T follicular helper cell (primary cell): ENCODE measurements at regions not wholly inside any gene's neighbourhood (a gene's known extent, or its start where the extent isn't known, plus 50 kb on each side); places are given as distances from the start of the nearest gene placed in this dataset.
"Not testable (repeated sequence)": the region's sequence is repeated elsewhere in the genome, so short reads cannot be mapped to it uniquely, and the experiment has no call there.

Source experiments
- DNase-seq: peaks from one replicate; pipeline ENCODE4 v3.0.0-alpha.2; 2020; ENCODE audit warnings: low read depth

GRCh38 chr9:81073821-81074220, 615.5 kb downstream of the TLE1 start:
- DNase-seq, result no peak

DNA sequence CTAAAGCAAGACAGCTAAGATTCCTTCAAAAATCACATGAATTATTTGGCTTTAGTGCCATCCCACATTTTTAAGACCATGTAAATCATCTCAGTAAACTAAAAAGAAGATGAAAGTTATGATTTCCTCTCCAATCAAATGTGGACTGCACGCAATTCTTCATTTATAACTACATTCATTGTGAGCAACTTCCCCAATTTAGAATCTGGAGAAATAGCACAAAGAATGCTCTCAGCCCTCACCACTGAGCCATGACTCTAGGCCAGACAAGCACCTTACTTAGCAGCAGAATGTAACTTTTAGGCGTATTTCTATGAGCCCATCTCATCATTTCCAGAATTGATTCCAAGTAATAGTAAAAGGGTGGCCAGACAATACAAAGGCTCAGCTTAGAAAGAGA, 616.6 kb downstream of the TLE1 start:
- no peak for DNase-seq

DNA sequence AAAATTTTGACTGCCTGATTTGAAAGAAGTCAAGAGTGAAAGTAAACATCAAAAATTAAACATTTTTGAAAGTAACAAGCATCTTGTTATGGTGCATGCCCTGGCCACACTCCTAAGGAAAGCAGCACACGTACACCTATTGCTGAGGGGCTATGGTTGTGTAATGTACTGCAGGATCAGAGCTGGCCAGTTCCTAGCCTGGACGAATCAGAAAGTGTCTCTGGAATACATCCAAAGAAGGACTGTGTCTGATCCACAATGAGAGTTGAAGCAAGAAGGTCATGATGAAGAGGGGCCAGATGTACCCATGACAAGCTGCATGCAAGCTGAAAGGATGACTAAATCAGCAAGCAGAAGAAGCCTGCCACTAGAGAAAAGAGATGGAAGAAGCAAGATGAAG, 618.2 kb downstream of the TLE1 start:
- DNase-seq, result no peak

DNA sequence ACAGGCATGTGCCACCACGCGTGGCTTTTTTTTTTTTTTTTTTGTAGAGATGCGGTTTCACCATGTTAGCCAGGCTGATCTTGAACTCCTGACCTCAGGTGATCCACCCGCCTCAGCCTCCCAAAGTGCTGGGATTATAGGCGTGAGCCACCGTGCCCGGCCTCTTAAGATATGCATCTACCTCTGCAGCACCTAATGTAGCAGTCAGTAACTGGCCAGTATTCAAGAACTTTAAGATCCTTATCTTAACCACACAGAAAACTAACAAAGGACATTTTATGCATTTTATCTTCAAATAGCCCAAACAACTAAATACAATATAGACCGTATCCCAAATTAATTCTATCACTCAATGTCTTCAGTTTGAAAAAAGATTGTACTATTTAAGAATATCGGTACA, 618.7 kb downstream of the TLE1 start:
- DNase-seq, result no peak

- no peak for DNase-seq
These were observed 619.4 kb downstream of the TLE1 start for GRCh38 chr9:81069923-81070322.

DNA sequence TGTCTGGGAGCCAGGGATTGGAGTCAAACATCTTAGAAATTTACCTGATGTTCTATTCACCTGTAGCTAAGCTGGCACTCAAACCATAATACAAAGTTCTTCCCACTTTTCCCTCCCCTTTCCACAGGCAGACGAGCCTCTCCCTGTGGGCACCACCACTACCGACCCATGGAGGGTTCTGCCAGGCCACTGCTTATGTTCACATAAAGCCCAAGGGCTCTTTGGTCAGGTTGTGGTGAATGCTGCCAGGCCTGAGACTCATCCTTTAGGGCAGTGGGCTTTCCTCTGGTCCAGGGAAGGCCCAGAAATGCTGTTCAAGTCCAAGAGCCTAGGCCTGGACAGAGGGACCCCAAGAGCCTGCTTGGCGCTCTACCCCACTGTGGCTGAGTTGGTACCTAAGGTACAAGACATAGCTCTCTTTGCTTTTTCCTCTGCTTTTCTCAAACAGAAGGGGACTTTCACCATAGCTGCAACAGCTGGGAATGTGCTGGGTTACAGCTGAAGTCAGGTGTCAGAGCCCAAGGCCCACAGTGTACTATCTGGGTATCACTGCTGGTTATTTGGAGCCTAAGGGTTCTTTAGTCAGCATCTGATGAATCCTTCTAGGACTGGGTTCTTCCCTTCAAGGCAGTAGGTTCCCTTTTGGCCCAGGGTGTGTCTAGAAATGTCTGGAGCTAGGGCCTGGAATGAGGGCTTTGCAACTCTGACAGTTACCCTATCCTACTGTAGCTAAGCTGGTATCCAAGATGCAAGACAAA, 620.1 kb downstream of the TLE1 start:
- no peak for DNase-seq

DNA sequence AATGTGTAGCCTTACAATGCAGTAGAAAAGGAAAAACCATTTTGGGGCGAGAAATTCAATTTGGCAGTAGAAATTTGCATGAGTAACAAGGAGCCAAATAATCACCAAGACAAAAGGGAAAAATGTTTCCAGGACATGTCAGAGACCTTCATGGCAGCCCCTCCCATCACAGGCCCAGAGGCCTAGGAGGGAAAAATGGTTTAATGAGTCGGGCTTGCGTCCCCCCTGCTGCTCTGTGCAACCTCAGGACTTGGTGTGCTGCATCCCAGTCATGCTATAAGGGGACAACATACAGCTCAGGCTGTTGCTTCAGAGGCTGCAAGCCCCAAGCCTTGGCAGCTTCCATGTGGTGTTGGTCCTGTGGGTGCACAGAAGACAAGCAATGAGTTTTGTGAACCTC, 626.4 kb downstream of the TLE1 start:
- not testable (repeated sequence) for DNase-seq

- DNase-seq, result no peak
These were observed 630.6 kb downstream of the TLE1 start for GRCh38 chr9:81058782-81059181.

GRCh38 chr9:81053298-81054025, 635.9 kb downstream of the TLE1 start:
- DNase-seq, result no peak

DNA sequence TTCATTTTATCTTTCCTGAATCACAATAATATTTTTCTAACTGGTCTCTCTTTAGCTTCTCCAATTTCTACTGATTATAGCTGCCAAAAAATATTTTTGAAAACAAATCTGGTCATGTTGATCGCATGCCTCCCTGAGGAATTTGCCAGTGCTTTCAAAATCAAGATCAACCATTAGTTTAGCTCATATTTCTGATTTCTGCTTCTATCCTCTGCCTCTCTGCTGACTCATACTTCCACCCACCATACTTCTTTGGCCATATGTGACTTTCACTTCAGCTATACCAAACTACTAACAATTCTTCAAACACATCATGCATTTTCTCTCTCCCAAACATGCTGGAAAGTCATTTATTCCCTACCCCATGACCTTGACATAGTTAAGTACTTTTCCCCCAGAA, 636.5 kb downstream of the TLE1 start:
- DNase-seq, result no peak

- DNase-seq, result no peak
These were observed 642.1 kb downstream of the TLE1 start for GRCh38 chr9:81047280-81047679.

DNA sequence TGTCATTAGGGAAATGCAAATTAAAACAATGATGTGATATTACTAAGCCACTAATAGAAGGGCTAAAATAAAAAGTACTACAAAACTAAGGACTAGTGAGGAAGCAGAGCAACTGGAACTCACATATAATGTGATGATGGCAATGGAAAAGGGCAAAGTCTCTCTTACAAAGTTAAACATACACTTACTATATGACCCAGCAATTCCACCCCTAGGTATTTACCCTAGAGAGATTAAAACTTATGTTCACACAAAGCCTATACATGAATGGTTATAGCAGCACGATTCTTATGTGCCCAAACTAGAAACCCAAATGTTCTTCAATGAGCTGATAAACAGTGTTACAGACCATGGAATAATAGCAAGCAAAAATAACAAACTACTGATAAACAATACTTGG, 643.7 kb downstream of the TLE1 start:
- no peak for DNase-seq

- DNase-seq, result no peak
These were observed 651.5 kb downstream of the TLE1 start for GRCh38 chr9:81037889-81038288.

GRCh38 chr9:81035601-81036000, 653.7 kb downstream of the TLE1 start:
- DNase-seq, result no peak

DNA sequence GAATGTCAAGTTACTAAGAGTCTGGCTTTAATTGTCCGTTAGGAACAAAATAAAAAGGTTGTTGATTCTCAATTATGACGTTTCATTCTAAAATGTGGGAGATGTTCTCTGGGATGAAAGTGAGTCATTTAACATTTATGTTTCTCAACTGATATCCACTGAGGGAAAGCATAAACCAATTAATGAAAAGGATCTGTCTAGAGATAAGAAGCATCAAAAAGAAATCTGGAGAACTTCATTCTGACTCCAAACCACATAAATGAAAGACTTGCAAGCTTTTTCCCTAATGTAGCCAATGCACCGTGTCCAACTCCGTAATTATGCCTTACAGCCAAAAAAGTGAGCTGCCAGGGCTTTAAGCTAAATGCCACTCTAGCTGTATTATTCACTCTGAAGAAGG, 654.2 kb downstream of the TLE1 start:
- DNase-seq, result no peak

GRCh38 chr9:81032831-81033230, 656.5 kb downstream of the TLE1 start:
- no peak for DNase-seq

GRCh38 chr9:81032030-81032572, 657.2 kb downstream of the TLE1 start:
- DNase-seq, result no peak

DNA sequence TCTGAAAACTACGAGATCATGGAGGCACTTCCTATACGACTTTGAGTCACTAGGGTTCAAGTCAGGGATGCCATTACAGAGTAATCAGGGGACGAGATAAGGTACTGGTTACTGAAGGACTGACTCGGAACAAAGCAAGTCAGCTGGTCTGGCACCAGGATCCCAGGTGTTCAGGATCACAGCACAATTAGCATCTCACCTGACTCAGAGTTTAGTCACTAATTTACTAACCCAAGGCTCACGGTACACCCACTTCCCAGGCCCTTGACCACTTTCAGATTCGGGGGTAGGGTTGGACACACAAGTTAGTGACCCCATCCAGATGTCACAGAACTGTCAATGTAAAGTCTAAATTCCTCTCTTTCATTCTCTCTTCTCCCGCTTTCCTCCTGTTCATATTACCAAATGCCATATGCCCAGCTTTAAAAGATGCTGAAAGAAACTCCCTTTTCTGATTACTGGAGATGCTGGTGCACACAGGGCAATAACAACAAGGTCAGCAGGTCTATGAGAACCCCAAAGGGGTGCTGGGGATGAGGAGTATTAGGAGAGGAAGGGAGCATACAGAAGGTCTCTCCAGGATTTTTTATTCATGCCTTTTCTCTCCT, 657.8 kb downstream of the TLE1 start:
- DNase-seq, result no peak

- DNase-seq, result no peak
These were observed 659.3 kb downstream of the TLE1 start for GRCh38 chr9:81030027-81030426.

DNA sequence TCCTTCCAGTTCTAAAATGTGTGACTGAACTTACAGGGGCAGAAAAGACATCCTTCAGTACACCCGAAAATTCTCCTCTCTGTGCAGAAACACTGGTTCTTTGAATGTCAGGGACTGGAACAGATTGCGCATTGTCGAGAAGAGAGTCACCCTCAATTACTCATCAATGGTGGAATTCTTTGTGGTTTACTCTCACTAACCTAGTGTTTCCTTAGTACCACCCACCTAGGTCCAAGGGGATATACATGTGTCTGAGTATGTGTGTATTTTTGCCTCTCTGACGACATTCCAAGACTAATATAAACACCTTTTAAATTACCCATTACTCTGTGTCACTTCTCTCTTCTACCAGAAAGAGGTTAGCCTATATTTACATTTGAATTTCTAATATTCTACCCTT, 660.8 kb downstream of the TLE1 start:
- DNase-seq, result no peak

GRCh38 chr9:81022177-81022576, 667.2 kb downstream of the TLE1 start:
- no peak for DNase-seq

- not testable (repeated sequence) for DNase-seq
These were observed 674.4 kb downstream of the TLE1 start for GRCh38 chr9:81014945-81015344.

DNA sequence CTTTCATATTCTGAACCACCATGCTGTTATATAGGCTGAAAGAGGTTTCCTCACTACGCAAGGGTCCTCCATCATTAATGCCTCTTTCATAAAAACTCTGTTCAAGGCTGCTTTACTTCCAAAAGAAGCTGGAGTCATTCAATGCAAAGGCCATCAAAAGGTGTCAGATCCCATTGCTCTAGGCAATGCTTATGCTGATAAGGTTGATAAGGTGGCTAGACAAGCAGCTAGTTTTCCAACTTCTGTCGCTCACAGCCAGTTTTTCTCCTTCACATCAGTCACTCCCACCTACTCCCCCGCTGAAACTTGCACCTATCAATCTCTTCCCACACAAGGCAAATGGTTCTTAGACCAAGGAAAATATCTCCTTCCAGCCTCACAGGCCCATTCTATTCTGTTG, 676.2 kb downstream of the TLE1 start:
- not testable (repeated sequence) for DNase-seq
